ENCODE measurements at regions not wholly inside any gene's neighbourhood (a gene's known extent, or its start where the extent isn't known, plus 50 kb on each side); places are given as distances from the start of the nearest gene placed in this dataset.

GRCh38 chr2:64737547-64737946 is 83.8 kb upstream of the SERTAD2 start:
- TF ChIP-seq EP300 (IDR thresholded peaks at IDR 0.05) = no peak
- no peak for TF ChIP-seq CTCF (IDR thresholded peaks at IDR 0.05)
